Urinary bladder (tissue), 3 donors: ENCODE measurements at regions not wholly inside any gene's neighbourhood (a gene's known extent, or its start where the extent isn't known, plus 50 kb on each side); places are given as distances from the start of the nearest gene placed in this dataset.

Source experiments
- DNase-seq: peaks from one replicate; pipeline ENCODE4 v3.0.0-alpha.2; 2015; ENCODE audit errors: extremely low spot score
- H3K27ac ChIP-seq: one replicate; pipeline ENCODE4 v1.5.1; 2013; ENCODE audit warnings: low read depth, mild to moderate bottlenecking, moderate library complexity
- H3K36me3 ChIP-seq: one replicate; pipeline ENCODE4 v1.6.1; 2013; ENCODE audit warnings: mild to moderate bottlenecking, moderate library complexity; ENCODE audit not compliant: insufficient read depth
- H3K4me1 ChIP-seq: one replicate; pipeline ENCODE4 v1.6.1; 2013; ENCODE audit warnings: mild to moderate bottlenecking, moderate library complexity; ENCODE audit not compliant: insufficient read depth
- H3K4me3 ChIP-seq: one replicate; pipeline ENCODE4 v1.5.1; 2013; ENCODE audit warnings: low read depth, low read length
- WGBS: extraction: QIAGEN DNeasy Blood & Tissue Kit; methylation state at CpG from one replicate; pipeline ENCODE4 v1.1.7; 2013; 5-methylcytosine and 5-hydroxymethylcytosine counted together
- donor health status: healthy with polysubstance abuse.
- donor health status: healthy.

DNA sequence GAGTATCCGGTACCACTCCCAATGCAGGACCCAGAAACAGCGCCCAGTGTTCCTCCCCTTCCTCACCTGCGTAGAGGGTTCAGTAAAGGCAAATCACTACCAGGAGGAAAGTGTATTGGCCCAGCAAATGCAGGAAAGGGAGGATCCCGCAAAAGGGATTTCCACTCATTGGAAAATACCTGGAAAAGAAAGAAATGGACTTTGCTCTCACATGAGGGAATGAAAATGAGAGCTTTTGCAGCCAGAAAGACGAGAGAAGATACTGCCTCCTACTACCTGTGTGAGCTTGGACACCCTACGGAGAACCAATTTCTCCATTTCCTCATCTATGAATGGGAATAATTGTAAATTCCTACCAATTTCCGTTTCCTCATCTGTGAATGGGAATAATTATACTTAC, 184.1 kb upstream of the PPARGC1A start:
- no peak overlapping the region for H3K4me3 ChIP-seq
- H3K27ac ChIP-seq = no peak overlapping the region
- DNase-seq = no peak
- no peaks in the 10 kb centered on the region for H3K4me1 ChIP-seq
- WGBS = 95% methylated on average over 7 of the region's 7 CpGs
- no peaks in the 10 kb centered on the region for H3K36me3 ChIP-seq

GRCh38 chr4:24071612-24072372, 181.9 kb upstream of the PPARGC1A start:
- no peak for DNase-seq
- Histone ChIP-seq H3K4me3 (no peak overlapping the region), H3K27ac (no peak overlapping the region), H3K36me3 (no peaks in the 10 kb centered on the region), H3K4me1 (no peaks in the 10 kb centered on the region)
- 90% methylated on average over 2 of the region's 2 CpGs for WGBS

DNA sequence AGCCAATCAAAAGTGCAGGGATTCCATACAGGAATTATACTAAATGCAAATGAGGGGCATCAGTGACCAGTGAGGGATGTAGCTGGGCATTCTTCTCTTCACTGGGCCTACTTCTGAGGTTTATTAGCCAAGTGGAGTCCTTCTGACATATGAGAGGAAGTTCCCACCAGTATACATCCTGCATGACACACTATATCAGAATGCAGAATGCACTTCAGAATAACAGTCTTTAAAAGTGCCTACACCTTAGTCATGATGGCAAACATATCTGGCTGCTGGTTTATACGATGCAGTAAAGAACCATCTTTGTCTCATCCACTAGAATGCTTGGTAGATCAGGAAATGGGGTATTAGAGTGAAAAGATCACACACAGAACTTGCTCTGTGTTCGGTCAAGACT, 180.3 kb upstream of the PPARGC1A start:
- 57% methylated on average over 2 of the region's 2 CpGs for WGBS
- H3K27ac ChIP-seq = no peak overlapping the region
- H3K4me1 ChIP-seq = no peaks in the 10 kb centered on the region
- no peak overlapping the region for H3K4me3 ChIP-seq
- no peaks in the 10 kb centered on the region for H3K36me3 ChIP-seq
- DNase-seq = no peak

- H3K36me3 ChIP-seq = no peaks in the 10 kb centered on the region
- WGBS = 76% methylated on average over 13 of the region's 13 CpGs
- no peaks in the 10 kb centered on the region for H3K4me1 ChIP-seq
- no peak overlapping the region for H3K27ac ChIP-seq
- DNase-seq = no peak
- no peak overlapping the region for H3K4me3 ChIP-seq
These were observed 177.7 kb upstream of the PPARGC1A start for GRCh38 chr4:24067367-24068193.

- Histone ChIP-seq H3K4me1 (no peaks in the 10 kb centered on the region), H3K27ac (no peak overlapping the region), H3K4me3 (no peak overlapping the region), H3K36me3 (no peaks in the 10 kb centered on the region)
- 81% methylated on average over 9 of the region's 9 CpGs for WGBS
- no peak for DNase-seq
These were observed 176.1 kb upstream of the PPARGC1A start for GRCh38 chr4:24065974-24066373.

- 68% methylated on average over 8 of the region's 8 CpGs for whole genome bisulfite sequencing
- no peak overlapping the region for H3K27ac ChIP-seq
- no peak overlapping the region for H3K4me3 ChIP-seq
- no peaks in the 10 kb centered on the region for H3K4me1 ChIP-seq
- no peak for DNase-seq
- no peaks in the 10 kb centered on the region for H3K36me3 ChIP-seq
These were observed 173.9 kb upstream of the PPARGC1A start for GRCh38 chr4:24063731-24064130.

DNA sequence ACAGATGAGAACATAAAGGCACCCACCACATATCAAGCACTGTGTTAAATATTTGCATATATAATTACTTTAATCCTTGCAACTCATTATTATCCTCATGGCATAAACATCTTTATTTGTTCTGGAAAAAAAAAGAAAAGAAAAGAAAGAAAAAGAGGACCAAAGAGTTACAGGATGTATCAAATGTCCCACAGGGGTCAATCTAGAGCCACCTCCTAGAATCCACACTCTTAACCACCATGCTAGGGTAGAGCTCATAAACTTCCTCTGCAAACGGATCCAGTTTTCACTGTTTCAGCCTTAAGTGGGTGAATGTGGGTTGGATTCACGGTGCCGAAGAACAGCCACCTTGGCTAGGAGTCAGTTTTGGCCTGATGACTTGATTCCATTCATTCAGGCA, 171.1 kb upstream of the PPARGC1A start:
- no peak for DNase-seq

GRCh38 chr4:24059839-24060238, 170.0 kb upstream of the PPARGC1A start:
- Histone ChIP-seq H3K27ac (no peak overlapping the region), H3K4me1 (no peaks in the 10 kb centered on the region), H3K36me3 (no peaks in the 10 kb centered on the region), H3K4me3 (no peak overlapping the region)
- WGBS = 82% methylated on average over 5 of the region's 5 CpGs
- DNase-seq = no peak

More for the DNA sequence above, 171.1 kb upstream of the PPARGC1A start:
- 93% methylated on average over 3 of the region's 3 CpGs for WGBS
- H3K36me3 ChIP-seq = no peaks in the 10 kb centered on the region
- H3K4me1 ChIP-seq = no peaks in the 10 kb centered on the region
- no peak overlapping the region for H3K27ac ChIP-seq
- H3K4me3 ChIP-seq = no peak overlapping the region

GRCh38 chr4:24057915-24058559, 168.2 kb upstream of the PPARGC1A start:
- no peak overlapping the region for H3K27ac ChIP-seq
- DNase-seq = no peak
- H3K4me3 ChIP-seq = no peak overlapping the region
- H3K4me1 ChIP-seq = no peaks in the 10 kb centered on the region
- H3K36me3 ChIP-seq = no peaks in the 10 kb centered on the region
- 78% methylated on average over 10 of the region's 10 CpGs for WGBS

GRCh38 chr4:24056289-24056688, 166.4 kb upstream of the PPARGC1A start:
- H3K36me3 ChIP-seq = no peaks in the 10 kb centered on the region
- H3K27ac ChIP-seq = no peak overlapping the region
- 84% methylated on average over 1 of the region's 1 CpG for WGBS
- no peak for DNase-seq
- no peaks in the 10 kb centered on the region for H3K4me1 ChIP-seq
- H3K4me3 ChIP-seq = no peak overlapping the region

DNA sequence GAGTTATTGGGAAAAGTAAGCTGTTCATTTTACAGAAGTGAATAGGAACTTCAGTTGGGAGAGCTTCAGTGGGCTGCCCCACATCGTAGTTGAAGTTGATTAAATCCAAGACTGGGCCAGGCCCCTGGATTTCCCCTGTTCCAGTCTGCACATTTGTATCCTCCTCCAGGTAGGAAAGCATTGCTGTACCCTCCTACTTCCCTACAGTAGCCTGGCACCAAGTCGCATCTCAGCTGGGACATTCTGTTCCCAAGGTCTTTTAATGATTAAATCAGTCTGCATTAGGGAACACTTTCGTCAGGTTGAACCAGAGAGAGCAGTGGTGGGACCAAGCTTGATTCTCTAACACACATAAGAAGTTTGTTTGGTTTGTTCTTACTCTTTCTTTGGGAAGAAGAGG, 165.8 kb upstream of the PPARGC1A start:
- WGBS = 93% methylated on average over 3 of the region's 3 CpGs
- H3K4me1 ChIP-seq = no peaks in the 10 kb centered on the region
- no peak for DNase-seq
- H3K27ac ChIP-seq = no peak overlapping the region
- H3K4me3 ChIP-seq = no peak overlapping the region
- no peaks in the 10 kb centered on the region for H3K36me3 ChIP-seq

DNA sequence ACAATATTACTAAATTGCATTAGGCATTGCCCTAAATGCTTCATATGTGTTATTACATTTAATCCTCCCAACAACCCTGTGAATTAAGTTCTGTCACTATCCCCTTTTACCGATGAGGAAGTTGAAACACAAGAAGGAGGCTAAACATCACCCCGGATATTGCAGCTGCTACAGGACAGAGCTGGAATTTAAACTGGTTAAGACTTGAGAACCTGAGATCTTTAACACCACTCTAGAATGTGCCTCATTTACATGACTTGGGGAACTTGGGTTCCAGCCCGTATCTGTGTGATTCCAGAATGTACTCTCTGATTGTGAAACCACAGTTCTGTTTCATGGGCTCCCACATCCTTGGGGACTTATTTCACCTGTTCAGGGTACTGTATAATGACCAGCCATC, 165.1 kb upstream of the PPARGC1A start:
- Histone ChIP-seq H3K4me1 (no peaks in the 10 kb centered on the region), H3K27ac (no peak overlapping the region), H3K36me3 (no peaks in the 10 kb centered on the region), H3K4me3 (no peak overlapping the region)
- DNase-seq = no peak
- WGBS = 86% methylated on average over 3 of the region's 3 CpGs

DNA sequence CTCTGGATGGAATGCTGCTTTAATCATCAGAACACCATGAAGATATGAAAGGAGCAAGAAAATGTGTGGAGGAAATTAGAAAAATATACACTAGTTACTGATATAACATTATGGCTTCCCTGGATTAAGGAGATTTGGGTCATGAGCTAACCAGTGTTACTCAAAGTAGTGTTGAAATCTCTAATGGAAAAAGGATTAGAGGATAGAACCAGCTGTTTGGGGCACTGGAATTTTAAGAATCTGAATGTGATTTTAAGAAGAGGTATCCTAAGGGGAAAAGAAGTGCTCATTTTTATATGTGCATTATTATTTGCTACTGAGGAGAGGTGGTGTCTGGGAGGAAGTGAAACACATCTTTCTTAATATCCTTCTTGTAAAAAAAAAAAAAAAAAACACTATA, 164.1 kb upstream of the PPARGC1A start:
- Histone ChIP-seq H3K4me3 (no peak overlapping the region), H3K36me3 (no peaks in the 10 kb centered on the region), H3K4me1 (no peaks in the 10 kb centered on the region), H3K27ac (no peak overlapping the region)
- no peak for DNase-seq
